Stomach (tissue), 8 donors: ENCODE measurements at regions not wholly inside any gene's neighbourhood (a gene's known extent, or its start where the extent isn't known, plus 50 kb on each side); places are given as distances from the start of the nearest gene placed in this dataset.

Experiments
- DNase-seq, 2 donors: peaks; one replicate each; pipeline versions ENCODE4 v3.0.0 to v3.0.0-alpha.2; 2013 to 2019
- H3K27ac ChIP-seq, 5 donors: fragments of 200-600 bp in 4 of 5; sonication (generic) in 4 of 5; one replicate each; pipeline ENCODE4 v1.5.1; 2013 to 2019; ENCODE audit warnings: mild to moderate bottlenecking in 1 of 5, moderate library complexity in 1 of 5
- H3K27me3 ChIP-seq, 3 donors: fragments of 200-600 bp; sonication (generic); one replicate each; pipeline ENCODE4 v1.5.1; 2017 to 2019; ENCODE audit warnings: mixed run types in 1 of 3
- H3K36me3 ChIP-seq, 4 donors: fragments of 200-600 bp; sonication (generic); 1 replicate in 3 of 4; 2 replicates in 1 of 4; pipeline ENCODE4 v1.5.1; 2016 to 2019
- H3K4me1 ChIP-seq, 4 donors: fragments of 200-600 bp; sonication (generic); one replicate each; pipeline ENCODE4 v1.5.1; 2016 to 2019
- H3K4me3 ChIP-seq, 4 donors: fragments of 200-600 bp; sonication (generic) in 3 of 4; one replicate each; pipeline ENCODE4 v1.5.1; 2016 to 2019; ENCODE audit warnings: mild to moderate bottlenecking in 1 of 4
- H3K9me3 ChIP-seq, 4 donors: fragments of 200-600 bp; sonication (generic); one replicate each; pipeline ENCODE4 v1.5.1; 2016 to 2019
- EP300 ChIP-seq: sonication (generic); formaldehyde crosslinking; IDR thresholded peaks from one replicate; pipeline ENCODE4 v1.6.1; 2017; ENCODE audit warnings: antibody characterized with exemption
- POLR2A ChIP-seq, 4 donors: fragments of 450-650 bp; IDR thresholded peaks; one replicate each; pipeline ENCODE4 v1.6.1; 2016; ENCODE audit warnings: antibody characterized with exemption in 4 of 4, control low read depth in 2 of 4, mild to moderate bottlenecking in 1 of 4, moderate library complexity in 1 of 4
- POLR2AphosphoS5 ChIP-seq, 3 donors: sonication (generic); formaldehyde crosslinking; IDR thresholded peaks; one replicate each; pipeline ENCODE4 v1.6.1; 2016; ENCODE audit warnings: antibody characterized with exemption in 3 of 3
- WGBS, 5 donors: extraction: QIAGEN DNeasy Blood & Tissue Kit in 3 of 5; methylation state at CpG; one replicate each; pipeline versions ENCODE4 v1.1.5 to v1.1.7; 2013 to 2018; 5-methylcytosine and 5-hydroxymethylcytosine counted together
- intact Hi-C: fragments of 100-400 bp; cut with DNase I; formaldehyde crosslinking; loops from one replicate; pipeline ENCODE4 v1.15.1; 2023; ENCODE audit warnings: low total_unique reads
- TF ChIP-seq, protein P1 (sequence below), 7 experiments: fragments of 450-650 bp in 4 of 7; fragments of 200-600 bp in 3 of 7; sonication (generic) in 3 of 7; IDR thresholded peaks; one replicate each; pipeline ENCODE4 v1.5.1; 2016 to 2019; ENCODE audit warnings: antibody characterized with exemption in 7 of 7, control low read depth in 2 of 7, mild to moderate bottlenecking in 1 of 7
- donor health status: healthy with polysubstance abuse.
- donor health status: Bipolar disorder and iron deficiency.
- donor health status: healthy.

DNA sequence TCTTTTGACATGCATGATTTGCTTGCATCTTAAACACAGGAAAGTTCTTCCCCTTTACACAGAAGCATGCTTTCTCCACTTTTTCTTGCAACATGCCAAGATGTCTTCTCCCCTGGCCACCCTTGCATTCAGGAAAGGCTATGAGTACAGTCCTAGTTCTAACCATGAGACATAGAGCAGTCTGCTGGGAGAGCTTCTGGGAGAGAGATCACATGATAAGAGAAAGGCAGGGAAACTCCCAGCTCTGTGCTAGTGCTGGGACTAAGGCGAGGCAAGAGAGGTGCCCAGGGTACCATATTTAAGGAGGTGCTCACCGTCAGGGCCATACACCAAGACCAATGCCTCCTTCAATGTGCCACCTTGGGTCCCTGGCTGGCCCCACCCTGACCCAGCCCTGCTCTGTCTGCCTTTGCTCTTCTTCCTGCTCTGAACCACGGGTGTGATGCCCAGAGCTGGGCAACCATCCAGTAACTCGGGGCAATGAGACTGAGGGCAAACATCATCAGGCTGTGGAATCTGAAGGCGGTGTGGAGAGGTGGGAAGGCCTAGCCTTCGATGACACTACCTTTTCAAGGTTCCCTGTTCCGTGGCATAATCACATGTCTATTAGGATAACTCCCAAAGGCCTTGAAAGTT lies 77.4 kb upstream of the PRR20G start:
- Histone ChIP-seq H3K4me3 (no peak overlapping the region), H3K4me1 (no peaks in the 10 kb centered on the region), H3K36me3 (no peaks in the 10 kb centered on the region), H3K27ac (no peak overlapping the region), H3K27me3 (peaks cover 0 to 60% (median 10%) of the 10 kb centered on the region in 3 donors), H3K9me3 (peaks cover 0 to 5% (median 1%) of the 10 kb centered on the region in 4 donors)
- DNase-seq = no peak
- intact Hi-C loops = no loop called here
- TF ChIP-seq POLR2AphosphoS5 (IDR thresholded peaks at IDR 0.05) (no peak), POLR2A (IDR thresholded peaks at IDR 0.05) (no peak), EP300 (no peak)
- TF ChIP-seq, protein P1, sequence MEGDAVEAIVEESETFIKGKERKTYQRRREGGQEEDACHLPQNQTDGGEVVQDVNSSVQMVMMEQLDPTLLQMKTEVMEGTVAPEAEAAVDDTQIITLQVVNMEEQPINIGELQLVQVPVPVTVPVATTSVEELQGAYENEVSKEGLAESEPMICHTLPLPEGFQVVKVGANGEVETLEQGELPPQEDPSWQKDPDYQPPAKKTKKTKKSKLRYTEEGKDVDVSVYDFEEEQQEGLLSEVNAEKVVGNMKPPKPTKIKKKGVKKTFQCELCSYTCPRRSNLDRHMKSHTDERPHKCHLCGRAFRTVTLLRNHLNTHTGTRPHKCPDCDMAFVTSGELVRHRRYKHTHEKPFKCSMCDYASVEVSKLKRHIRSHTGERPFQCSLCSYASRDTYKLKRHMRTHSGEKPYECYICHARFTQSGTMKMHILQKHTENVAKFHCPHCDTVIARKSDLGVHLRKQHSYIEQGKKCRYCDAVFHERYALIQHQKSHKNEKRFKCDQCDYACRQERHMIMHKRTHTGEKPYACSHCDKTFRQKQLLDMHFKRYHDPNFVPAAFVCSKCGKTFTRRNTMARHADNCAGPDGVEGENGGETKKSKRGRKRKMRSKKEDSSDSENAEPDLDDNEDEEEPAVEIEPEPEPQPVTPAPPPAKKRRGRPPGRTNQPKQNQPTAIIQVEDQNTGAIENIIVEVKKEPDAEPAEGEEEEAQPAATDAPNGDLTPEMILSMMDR (IDR thresholded peaks at IDR 0.05) = no peak
- WGBS, 5 donors = 58 to 69% (median 63%) methylated on average over 7 of the region's 7 CpGs

- Histone ChIP-seq H3K27ac (no peak overlapping the region), H3K9me3 (peaks cover 0 to 5% (median 1%) of the 10 kb centered on the region in 4 donors), H3K27me3 (peaks cover 0 to 49% (median 10%) of the 10 kb centered on the region in 3 donors), H3K4me1 (no peaks in the 10 kb centered on the region), H3K4me3 (no peak overlapping the region), H3K36me3 (no peaks in the 10 kb centered on the region)
- WGBS, 5 donors = 86 to 90% (median 87%) methylated on average over 3 of the region's 3 CpGs
- no peak for DNase-seq
- intact Hi-C loops = no loop called here
- TF ChIP-seq EP300 (no peak), POLR2AphosphoS5 (IDR thresholded peaks at IDR 0.05) (no peak), POLR2A (IDR thresholded peaks at IDR 0.05) (no peak)
- TF ChIP-seq, protein P1 (IDR thresholded peaks at IDR 0.05) = no peak
Observed at GRCh38 chr3:127363891-127364290, 76.0 kb upstream of the PRR20G start.

- Histone ChIP-seq H3K4me1 (no peaks in the 10 kb centered on the region), H3K9me3 (peaks cover 0 to 5% (median 1%) of the 10 kb centered on the region in 4 donors), H3K27ac (no peak overlapping the region), H3K27me3 (peaks cover 0 to 42% (median 10%) of the 10 kb centered on the region in 3 donors), H3K4me3 (no peak overlapping the region), H3K36me3 (no peaks in the 10 kb centered on the region)
- 59 to 74% (median 60%) methylated on average over 6 to 13 of the region's 13 CpGs for WGBS, 5 donors
- intact Hi-C loops = no loop called here
- TF ChIP-seq POLR2A (IDR thresholded peaks at IDR 0.05) = no peak
- no peak for TF ChIP-seq EP300
- TF ChIP-seq POLR2AphosphoS5 (IDR thresholded peaks at IDR 0.05) = no peak
- no peak for DNase-seq
Observed at GRCh38 chr3:127363171-127363570, 75.3 kb upstream of the PRR20G start.

DNA sequence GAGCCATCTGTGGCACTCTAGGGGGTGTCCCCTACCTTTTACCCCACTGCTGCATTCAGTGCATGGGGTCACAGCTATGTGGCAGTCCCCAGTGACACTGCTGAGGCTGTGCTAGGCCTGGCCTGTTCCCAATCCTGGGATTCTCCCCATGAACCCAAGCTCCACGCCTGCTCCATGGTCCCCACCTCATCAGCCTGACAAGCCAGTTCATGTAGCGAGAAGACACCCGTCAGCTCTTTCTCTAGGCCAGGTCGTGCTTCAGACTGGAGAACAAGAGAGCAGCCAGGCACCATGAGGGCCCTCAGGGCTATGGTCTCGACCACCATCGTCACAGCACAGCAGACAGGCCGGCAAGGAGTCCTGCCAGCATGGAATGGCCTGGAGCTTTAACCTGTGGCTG lies 72.8 kb upstream of the PRR20G start:
- Histone ChIP-seq H3K27me3 (peaks cover 0 to 21% (median 5%) of the 10 kb centered on the region in 3 donors), H3K27ac (no peak overlapping the region), H3K9me3 (peaks cover 3 to 20% (median 16%) of the 10 kb centered on the region in 4 donors), H3K4me1 (no peaks in the 10 kb centered on the region), H3K4me3 (no peak overlapping the region), H3K36me3 (no peaks in the 10 kb centered on the region)
- WGBS, 5 donors = 67 to 91% (median 86%) methylated on average over 4 to 7 of the region's 7 CpGs
- TF ChIP-seq POLR2AphosphoS5 (IDR thresholded peaks at IDR 0.05) = no peak
- no peak for TF ChIP-seq EP300
- TF ChIP-seq, protein P1 (IDR thresholded peaks at IDR 0.05) = no peak
- no peak for TF ChIP-seq POLR2A (IDR thresholded peaks at IDR 0.05)
- intact Hi-C loops = no loop called here
- no peak for DNase-seq

- WGBS, 5 donors = 73 to 79% (median 75%) methylated on average over 6 of the region's 6 CpGs
- Histone ChIP-seq H3K4me3 (no peak overlapping the region), H3K27me3 (peaks cover 0 to 12% (median 0%) of the 10 kb centered on the region in 3 donors), H3K4me1 (no peaks in the 10 kb centered on the region), H3K9me3 (peaks cover 3 to 20% (median 17%) of the 10 kb centered on the region in 4 donors), H3K36me3 (no peaks in the 10 kb centered on the region), H3K27ac (no peak overlapping the region)
- TF ChIP-seq EP300 = no peak
- no peak for TF ChIP-seq POLR2AphosphoS5 (IDR thresholded peaks at IDR 0.05)
- TF ChIP-seq, protein P1 (IDR thresholded peaks at IDR 0.05) = no peak
- no peak for TF ChIP-seq POLR2A (IDR thresholded peaks at IDR 0.05)
- no peak for DNase-seq
- intact Hi-C loops = no loop called here
Observed at GRCh38 chr3:127358641-127359040, 70.8 kb upstream of the PRR20G start.
